HG02798 (cell line): ENCODE measurements at regions not wholly inside any gene's neighbourhood (a gene's known extent, or its start where the extent isn't known, plus 50 kb on each side); places are given as distances from the start of the nearest gene placed in this dataset.
A peak's percentile ranks its signal among the peaks of the same experiment; 100 is the strongest.

ENCODE experiments used
- ATAC-seq: cut with Tn5 transposase; IDR thresholded peaks from one replicate; pipeline ENCODE4 v1.9.1; 2021; ENCODE audit warnings: mild to moderate bottlenecking; ENCODE audit not compliant: unreplicated experiment, poor library complexity

DNA sequence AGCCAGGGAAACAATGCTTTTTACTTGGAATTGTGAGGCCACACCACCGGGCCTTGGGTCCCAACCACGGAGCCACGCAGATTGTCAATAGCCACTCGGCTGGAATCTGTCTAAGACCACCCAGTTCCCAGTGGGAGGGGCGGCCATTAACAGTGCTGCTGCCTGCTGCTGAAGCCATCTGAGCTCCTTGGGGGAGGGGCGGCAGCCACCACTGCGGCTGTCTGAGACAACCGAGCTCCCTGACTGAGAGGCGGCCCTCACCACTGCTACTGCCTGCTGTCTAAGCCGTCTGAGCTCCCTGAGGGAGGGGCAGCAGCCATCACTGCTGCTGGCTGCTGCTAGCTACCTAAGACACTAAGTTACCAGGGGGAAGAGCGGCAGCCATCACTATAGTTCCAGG, 64.3 kb downstream of the DMRTA2 start:
- no peak for ATAC-seq

DNA sequence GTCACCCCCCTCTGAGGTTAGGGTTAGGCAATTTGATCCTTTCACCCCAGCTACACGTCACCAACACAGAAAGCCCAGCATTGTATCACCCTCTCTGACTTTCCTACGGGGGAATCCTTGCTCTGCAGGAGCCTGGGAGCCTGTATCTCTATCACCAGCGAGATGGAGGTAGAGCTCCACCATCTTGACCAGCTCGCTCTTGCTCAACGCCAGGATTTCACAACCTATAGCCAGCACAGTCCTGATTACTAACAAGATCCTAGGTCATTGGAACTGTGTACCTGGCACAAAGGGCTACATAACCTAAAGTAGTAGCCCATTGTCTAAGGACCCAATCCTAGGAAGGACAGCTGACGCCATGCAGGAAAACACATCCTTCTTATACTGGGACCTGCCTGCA, 66.1 kb downstream of the DMRTA2 start:
- no peak for ATAC-seq

DNA sequence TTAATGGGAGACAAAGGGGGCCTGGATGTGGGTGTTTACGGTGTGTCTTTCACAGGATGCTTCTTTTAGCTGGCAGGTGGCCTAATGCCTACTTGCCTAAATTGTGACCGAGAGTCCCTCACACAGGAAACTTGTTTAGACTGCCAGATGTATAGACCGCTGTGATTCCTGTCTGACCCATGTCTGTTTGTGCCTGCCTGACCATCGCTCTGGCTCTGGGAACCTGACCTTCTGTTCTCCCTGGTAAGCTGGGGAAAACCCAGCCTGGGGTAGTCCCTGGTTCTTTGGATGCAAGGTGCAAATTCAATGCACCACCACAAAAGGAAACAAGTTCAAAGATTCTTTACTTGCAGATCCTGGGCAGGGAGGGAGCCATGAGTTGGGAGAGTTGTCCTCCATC, 68.4 kb downstream of the DMRTA2 start:
- no peak for ATAC-seq

DNA sequence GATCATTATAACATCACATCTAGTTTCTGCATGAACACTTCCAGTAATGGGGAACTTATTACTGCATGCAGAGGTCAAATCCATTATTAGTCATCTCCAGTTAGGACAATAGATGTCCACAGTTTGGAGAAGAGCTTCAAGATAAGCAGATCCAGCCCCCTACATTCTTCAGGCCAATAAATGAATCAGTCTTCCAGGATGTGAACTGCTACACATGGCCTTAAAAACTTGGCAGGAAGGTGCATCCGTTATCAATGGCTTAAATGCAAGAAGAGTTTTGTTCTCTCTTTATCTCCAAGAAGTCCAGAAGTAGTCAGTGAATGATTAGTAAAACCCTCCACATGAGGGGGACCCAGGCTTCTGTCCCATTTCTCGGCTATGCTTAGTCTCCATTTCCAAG, 70.8 kb downstream of the DMRTA2 start:
- ATAC-seq, result no peak

DNA sequence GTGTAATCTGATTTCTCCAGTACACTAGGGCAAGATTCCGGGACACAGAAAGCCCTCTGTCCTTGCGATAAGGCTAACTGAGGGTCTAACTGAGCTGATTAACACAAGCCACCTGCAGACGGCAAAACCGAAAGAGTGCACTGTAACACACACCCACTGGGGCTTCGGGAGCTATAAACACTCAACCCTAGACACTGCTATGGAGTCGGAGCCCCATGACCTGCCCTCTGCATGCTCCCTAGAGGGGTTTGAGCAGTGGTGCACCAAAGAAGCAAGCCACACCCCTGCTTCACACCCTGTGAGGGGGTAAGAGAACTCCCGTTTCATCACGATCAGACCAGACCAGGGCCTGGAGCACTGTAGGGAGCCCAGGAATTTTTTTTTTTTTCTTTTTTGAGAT, 72.4 kb downstream of the DMRTA2 start:
- no peak for ATAC-seq

DNA sequence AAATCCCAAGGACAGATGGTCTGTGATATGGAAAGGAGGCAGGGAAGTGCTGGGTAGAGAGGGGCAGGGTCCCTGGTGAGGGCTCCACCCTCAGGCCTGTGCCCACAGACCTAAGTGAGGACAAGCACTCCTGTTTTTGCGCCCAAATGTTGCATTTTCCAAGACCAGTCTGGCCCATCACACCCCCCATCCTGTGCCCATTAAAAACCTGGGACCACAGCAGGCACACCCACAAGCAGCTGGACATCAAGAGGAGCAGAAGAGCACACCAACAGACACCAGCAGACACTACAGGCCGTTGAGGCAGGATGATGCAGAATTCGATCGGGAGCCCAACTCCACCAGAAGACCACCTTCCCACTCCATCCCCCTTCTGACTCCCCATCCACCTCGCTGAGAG, 72.8 kb downstream of the DMRTA2 start:
- ATAC-seq, result no peak

DNA sequence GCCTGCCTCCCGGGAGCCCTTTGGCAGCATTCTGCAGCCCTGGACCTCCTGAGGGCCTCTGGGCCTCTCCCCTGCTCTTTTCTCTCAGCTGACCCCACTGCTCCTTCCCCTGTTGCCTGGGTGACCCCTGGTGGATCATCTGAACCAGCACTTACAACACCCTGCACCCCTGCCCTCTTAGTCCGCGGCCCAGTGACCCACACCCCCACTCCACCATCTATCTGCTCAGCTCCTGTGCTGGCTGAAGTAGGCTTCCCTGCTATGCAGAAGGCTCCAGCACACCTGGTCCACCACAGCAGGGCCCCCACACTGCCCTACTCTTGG, 74.0 kb downstream of the DMRTA2 start:
- no peak for ATAC-seq

DNA sequence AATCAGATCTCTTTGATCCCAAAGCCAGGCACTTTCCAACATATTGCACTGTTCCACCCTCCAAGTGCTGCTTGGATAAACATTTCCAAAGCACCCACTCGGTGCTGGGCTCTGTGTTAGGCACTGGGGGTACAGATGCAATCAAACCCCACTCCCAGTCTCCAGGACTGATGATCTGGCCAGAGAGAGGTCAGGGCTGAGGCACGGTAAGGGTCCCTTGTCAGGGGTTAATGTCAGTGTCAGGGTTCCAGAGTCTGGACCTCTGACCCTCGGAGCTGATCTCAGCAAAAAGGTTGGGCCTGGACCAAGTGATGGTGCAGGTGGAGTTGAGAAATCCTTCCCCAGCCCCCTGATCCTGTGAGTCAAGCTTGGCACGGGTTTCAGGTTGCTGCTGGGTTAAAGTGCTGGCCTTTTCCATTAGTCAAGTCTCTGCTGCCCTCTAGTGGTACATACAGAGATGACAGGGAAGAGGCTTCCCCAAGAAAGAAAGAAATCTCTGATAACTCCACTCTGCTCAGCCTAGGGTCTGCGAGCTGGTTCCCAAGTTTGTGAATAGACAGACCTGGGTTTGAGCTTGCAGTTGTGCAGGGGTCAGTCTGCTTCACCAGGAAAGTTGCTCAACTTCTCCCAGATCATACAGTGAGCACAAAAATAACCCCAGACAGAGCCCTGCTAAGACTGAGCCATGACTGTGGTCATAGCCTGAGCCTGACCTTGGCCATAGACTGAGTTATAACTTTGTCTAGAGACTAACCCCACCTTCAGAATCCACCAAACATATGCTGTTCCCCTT, 74.6 kb downstream of the DMRTA2 start:
- ATAC-seq, result peak; percentile 71

DNA sequence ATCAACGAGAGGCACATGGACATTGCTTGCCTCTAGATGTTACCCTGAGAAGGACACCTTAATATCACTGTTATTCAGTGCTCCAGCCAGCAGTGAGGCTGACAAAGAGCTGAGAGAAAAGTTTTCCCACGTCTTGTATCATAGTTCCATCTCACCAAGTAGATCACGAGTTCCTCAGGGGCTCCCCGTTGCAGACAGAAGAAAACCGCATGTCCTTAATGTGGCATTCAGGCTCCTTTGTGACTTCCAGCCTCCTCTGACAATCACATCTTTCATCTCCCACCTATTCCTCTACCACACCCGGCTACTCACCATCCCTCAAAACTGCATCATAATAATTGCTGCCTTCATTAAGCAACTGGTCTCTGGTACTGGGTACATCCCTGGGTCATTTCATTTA, 75.3 kb downstream of the DMRTA2 start:
- no peak for ATAC-seq

DNA sequence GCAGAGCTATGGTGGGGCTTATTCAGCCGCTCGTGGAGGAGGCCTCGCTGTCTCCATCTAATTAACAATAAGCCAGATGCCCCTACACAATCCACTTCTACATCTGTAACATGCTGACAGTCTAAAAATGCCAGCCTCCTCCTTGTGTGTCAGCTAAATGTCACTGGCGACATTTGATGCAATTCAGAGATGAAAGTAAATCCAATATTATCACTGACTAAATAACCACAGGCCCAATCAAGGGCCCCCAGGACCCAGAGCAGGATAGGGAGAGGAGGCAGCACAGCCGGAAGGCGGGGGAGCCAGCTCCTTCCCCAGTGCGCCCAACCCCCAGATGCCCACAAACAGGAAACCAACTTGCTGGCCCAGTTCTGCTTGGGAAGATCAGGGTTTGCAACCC, 76.6 kb downstream of the DMRTA2 start:
- no peak for ATAC-seq

DNA sequence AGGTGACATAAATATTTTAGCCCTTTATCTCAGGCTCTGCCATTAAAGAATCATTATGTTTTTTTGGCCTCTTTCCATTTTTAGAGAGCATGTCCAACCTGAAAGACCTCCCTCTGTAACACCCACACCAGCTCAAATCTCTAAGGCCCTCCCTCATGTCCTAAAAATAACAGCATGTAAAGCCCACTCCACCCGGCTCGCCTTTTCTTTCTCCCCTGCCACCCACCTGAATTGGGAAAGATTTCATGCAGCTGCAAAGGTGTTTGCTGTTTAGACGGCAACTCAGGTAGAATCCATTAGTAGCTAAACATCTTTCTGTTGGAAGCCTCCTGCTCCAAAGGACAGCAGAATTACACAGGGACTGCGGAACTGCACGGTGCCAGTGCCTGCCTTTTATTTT, 79.9 kb downstream of the DMRTA2 start:
- no peak for ATAC-seq

DNA sequence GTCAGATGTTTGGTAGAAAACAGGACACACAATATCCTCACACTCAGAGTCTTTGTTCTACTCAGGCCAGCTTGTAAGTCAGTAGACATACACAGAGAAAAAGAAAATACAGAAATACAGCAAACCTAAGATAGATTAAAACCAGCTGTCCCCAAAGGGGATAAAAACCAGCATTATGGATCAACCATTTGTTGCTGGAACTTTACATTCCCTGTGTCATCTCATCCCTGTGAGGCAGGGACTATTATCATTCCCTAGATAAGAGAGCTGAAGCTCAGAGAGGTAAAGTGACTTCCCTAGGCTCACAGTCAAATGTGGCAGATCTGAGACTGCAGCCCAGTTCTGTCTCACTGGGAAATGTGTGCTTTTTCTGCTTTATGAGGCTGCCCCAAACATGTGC, 80.7 kb downstream of the DMRTA2 start:
- no peak for ATAC-seq

DNA sequence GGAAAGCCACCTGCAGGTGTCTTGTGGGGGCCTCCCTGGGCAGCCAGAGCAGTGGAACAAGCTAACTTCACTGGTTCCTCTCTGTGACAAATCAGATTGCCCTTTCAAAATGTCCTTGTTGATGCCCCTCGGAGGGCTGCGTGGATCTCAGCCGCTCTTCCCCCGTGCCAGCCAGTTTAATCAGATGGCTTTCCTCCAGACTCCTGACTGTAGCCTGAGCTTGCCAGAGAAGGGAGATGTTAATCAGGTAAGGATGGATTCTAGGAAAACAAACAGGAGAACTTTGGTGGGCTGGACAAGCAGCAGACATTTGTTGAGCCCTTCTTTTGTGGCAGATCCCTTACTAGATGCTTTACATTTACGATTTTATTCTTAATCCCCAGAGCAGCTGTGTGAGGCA, 88.2 kb downstream of the DMRTA2 start:
- ATAC-seq, result no peak

DNA sequence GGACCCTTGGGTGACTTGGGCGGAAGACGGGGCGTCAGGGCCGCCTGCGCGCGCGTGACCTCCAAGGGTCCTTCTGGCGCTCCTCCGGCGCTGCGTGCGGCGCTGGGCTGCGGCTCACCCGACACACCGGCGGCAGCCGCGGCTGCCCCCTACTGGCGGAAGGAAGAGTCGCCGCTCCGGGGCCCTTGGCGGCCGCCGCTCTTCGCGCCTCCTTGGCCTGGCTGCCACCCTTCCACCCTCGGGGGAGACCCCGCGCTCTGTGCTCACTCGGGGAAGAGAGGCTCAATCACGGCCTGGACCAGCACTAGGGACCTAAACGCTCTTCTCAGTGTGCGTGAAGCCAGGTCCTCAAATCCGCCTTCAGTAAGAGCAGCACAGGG, 89.7 kb downstream of the DMRTA2 start:
- ATAC-seq, result peak; percentile 86

DNA sequence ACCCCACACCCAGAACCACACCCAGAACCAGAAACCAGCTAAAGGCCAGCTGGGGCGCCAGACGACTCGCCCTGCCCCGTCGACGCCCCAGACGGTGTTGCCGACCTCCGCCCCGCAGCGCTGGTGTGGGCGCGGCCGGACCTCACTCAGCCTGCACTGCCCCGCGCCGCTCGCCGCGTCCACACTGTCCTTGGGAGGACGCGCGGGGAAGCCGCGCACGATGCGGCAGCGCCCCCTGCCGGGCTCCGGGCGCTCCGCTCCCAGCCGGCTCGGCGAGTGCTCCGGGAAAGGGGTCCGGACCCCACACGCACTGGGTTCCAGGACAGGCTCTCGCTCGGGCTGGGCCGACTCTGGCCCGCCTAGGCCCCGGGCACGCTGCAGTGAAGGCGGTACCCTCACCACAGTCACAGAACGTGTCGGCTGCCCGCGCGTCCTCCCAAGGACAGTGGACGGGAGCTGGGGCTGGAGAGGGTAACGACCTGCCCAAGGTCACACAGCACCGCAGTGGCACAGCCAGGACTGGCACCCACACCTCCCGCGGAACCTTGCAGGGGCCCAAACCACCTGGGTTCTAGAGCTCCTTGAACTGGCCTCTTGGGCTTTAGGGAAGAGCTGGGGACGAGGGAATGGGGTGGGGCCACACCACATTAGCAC, 90.2 kb downstream of the DMRTA2 start:
- ATAC-seq, result peak; percentile 75

DNA sequence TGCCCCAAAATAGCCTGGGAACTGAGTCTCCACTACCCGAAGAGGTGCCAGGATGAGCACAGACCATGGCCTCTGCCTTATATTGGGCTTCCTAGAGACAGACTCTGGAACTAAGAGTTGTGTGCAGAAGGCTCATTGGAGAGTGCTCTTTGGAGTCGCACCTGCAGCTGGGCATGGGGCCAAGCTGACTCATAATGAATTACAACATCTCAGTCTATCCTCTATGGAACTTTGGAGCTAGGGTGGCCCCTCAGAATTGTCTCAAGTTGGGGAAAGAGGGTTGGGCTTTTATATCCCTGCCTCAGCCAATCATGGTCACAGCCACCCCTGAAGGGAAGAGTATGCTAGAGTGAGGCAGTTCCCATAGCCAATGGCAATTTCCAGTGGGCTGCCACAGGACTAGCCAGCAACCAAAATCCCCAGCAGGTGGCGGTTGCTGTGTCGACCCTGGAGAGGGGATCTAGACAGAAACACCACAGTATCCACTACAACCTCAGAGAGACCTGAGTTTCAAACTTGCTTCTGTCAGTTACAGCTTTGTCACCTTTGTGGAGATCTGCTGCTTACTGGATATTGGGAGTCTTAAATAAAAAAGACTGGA, 93.8 kb downstream of the DMRTA2 start:
- ATAC-seq, result no peak

DNA sequence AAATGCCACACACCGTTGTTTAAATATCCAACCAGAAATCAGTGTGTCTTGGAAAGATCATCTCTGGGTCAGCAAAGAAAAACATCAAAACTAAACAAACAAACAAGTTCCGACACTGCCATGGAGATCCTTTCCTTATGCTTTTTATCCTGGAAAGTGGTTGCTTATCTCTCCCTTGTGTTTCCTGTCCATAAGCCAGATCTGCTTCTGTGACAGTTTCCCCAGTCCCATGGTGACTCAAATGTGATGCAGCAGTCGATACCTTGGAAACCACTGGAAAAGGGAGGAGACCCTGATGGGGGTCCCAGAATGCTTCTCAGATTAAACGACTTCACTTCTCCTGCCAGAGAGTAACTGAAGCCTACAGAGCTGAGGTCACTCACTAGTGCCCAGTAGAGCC, 94.7 kb downstream of the DMRTA2 start:
- ATAC-seq, result no peak

DNA sequence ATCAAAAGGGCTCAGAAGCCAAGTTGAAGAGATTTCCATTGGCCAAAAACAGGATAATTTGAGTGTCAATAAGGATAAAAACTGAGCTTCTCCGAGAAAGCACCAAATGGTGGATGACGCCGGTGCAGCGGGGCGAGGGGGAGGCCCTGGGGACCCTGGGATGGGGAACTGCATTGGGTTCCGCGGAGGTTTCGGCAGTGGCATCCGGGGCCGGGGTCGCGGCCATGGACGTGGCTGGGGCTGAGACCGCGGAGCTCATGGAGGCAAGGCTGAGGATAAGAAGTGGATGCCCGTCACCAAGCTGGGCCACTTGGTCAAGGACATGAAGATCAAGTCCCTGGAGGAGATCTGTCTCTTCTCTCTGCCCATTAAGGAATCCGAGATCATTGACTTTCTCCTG, 97.2 kb downstream of the DMRTA2 start:
- ATAC-seq, result no peak

DNA sequence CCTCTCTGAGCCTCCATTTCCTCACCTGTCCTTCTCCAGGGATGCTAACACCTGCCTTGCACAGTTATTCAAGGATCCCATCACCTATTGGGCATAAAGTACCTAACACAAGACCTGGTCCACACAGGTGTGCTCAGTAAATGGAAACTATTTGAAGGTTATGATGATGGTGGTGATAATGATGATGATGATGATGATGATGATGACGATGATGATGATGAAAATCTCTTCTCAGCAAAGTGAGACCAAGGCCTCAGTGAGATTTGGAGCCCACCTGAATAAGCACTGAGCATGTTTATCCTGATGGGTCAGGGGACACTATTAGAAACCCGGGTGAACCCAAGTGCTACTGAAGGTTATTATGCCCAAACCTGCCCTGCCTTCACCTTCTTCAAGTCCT, 100.7 kb downstream of the DMRTA2 start:
- ATAC-seq, result no peak

DNA sequence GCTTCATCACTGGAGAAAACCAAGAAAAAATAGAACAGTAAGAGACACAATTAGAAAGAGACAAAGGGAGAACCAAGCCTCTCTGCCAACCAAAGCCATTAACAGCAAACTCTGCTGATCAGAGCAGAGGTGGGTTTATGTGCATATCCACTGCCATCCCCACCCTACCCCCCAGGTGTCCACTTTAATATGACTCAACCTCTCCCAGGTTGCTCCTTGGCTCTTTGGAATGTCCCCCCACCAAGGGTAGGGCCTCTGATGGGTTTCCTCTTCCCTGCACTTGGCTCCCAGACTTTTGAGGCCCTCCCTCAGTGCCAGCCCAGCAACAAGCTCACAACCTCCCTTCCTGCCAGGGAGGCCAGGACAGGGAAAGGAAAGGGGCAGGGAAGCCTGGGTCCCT, 104.8 kb downstream of the DMRTA2 start:
- no peak for ATAC-seq

DNA sequence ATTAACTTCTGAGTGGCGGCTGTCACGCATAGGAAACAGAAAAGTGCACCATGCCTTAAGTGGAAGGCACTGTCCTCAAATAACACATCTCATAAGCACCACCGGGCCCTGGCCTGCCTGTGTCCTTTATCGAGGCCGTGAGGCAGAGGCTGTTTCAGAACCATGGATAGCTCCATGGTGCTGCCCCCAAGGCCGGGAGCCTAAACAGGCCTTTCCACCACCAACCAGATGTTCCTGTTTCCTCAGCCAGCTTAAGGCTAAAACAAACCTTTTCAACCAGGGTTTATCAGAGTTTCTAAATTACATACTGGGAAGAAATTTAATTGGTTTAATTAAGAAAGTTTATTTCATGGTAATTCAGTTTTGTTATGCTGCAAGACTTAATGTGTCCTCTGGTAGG, 114.4 kb downstream of the DMRTA2 start:
- ATAC-seq, result no peak

DNA sequence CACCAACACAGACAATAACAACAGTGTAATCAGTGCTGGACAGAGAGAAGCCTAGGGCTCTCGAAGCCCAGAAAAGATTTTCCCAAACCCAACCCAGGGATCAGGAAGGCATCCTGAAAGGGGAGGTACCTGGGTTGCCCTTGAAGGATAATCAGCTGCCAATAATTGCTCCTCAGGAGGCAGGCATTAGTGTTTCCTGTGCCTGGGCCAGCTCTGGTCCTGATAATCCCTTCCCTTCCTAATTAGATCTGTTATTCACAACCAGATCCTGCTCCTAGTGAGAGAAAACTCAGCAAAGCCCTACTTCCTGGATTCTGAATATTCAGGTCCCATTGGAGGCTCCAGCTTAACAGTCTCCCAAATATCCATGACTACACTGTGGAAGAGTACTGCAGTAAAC, 117.4 kb downstream of the DMRTA2 start:
- ATAC-seq, result no peak
